HCT116 (cell line): ENCODE measurements at regions not wholly inside any gene's neighbourhood (a gene's known extent, or its start where the extent isn't known, plus 50 kb on each side); places are given as distances from the start of the nearest gene placed in this dataset.

Source experiments
- ATAC-seq: fragments of 200-7000 bp; cut with Tn5 transposase; 2 replicates; pipeline ENCODE4 v1.9.1; 2020; ENCODE audit warnings: mild to moderate bottlenecking, moderate library complexity
- BruUV-seq: library from RNA; stranded (reverse); fragments of 400-500 nt; replicated peaks from 2 replicates; lab custom pipeline; 2021; lab: Mats Ljungman, UMichigan
- CTCF ChIA-PET: fragments of 300-600 bp; sonication (Branson Sonifier 250); formaldehyde crosslinking; loops from one replicate; lab custom pipeline; 2021; ENCODE audit warnings: antibody characterized with exemption; lab: Charles Lee
- POLR2A ChIA-PET: fragments of 300-600, 350-600 bp; sonication (Branson Sonifier 250); formaldehyde crosslinking; loops from one replicate; lab custom pipeline; 2021; ENCODE audit warnings: antibody characterized with exemption; lab: Charles Lee
- RAD21 ChIA-PET, 2 experiments: fragments of 300-600 bp; sonication (Branson Sonifier 250); formaldehyde crosslinking; loops; one replicate each; lab custom pipeline; 2023; ENCODE audit warnings: low total read pairs in 2 of 2; ENCODE audit not compliant: uncharacterized antibody in 2 of 2, unreplicated experiment in 2 of 2, low non-redundant PET in 1 of 2; lab: Charles Lee
- DNase-seq: peaks from one replicate; pipeline ENCODE4 v3.0.0-alpha.2; 2010; ENCODE audit warnings: low read depth, low spot score
- H2AFZ ChIP-seq: fragments of 200-600 bp; shearing (Covaris generic), sonication (generic); 2 replicates; pipeline ENCODE4 v1.6.1; 2017; ENCODE audit warnings: low read depth, mixed run types, mixed read lengths, antibody characterized with exemption, low read length; ENCODE audit not compliant: poor library complexity, severe bottlenecking
- H3K27ac ChIP-seq: 2 replicates; pipeline ENCODE4 v1.5.1; 2012; ENCODE audit warnings: low read depth, low read length
- H3K27me3 ChIP-seq: fragments of 200-600 bp; sonication (generic); 2 replicates; pipeline ENCODE4 v1.6.1; 2016; ENCODE audit warnings: mixed run types, low read length, mixed read lengths; ENCODE audit not compliant: insufficient read depth
- H3K36me3 ChIP-seq, 2 experiments: fragments of 200-500 bp in 1 of 2; fragments of 200-600 bp in 1 of 2; sonication (Bioruptor generic) in 1 of 2; sonication (generic) in 1 of 2; 2 replicates each; pipeline versions ENCODE4 v1.5.1 to v1.6.1; 2014 to 2016; ENCODE audit warnings: low read length in 2 of 2, inconsistent platforms in 1 of 2, mixed read lengths in 1 of 2, mixed run types in 1 of 2; ENCODE audit not compliant: insufficient read depth in 2 of 2, control insufficient read depth in 1 of 2
- H3K4me1 ChIP-seq, 2 experiments: fragments of 200-600 bp in 1 of 2; sonication (generic) in 1 of 2; 2 replicates each; pipeline versions ENCODE4 v1.5.1 to v1.6.1; 2012 to 2017; ENCODE audit warnings: low read length in 2 of 2, inconsistent platforms in 1 of 2, mild to moderate bottlenecking in 1 of 2, mixed read lengths in 1 of 2, mixed run types in 1 of 2, moderate library complexity in 1 of 2; ENCODE audit not compliant: insufficient read depth in 2 of 2, control insufficient read depth in 1 of 2
- H3K4me2 ChIP-seq: fragments of 200-600 bp; sonication (generic); 2 replicates; pipeline ENCODE4 v1.6.1; 2017; ENCODE audit warnings: mixed run types, low read length, mixed read lengths
- H3K4me3 ChIP-seq, 2 experiments: fragments of 200-600 bp in 1 of 2; sonication (generic) in 1 of 2; replicated peaks in 1 of 2; 2 replicates each; pipeline ENCODE4 v1.5.1; 2011 to 2016; ENCODE audit warnings: low read length in 2 of 2, control low read depth in 1 of 2, low read depth in 1 of 2, mild to moderate bottlenecking in 1 of 2, mixed read lengths in 1 of 2, mixed run types in 1 of 2
- H3K79me2 ChIP-seq: fragments of 200-600 bp; sonication (generic); 2 replicates; pipeline ENCODE4 v1.6.1; 2017; ENCODE audit warnings: mild to moderate bottlenecking, mixed run types, low read length, moderate library complexity, mixed read lengths; ENCODE audit not compliant: insufficient read depth
- H3K9ac ChIP-seq: fragments of 200-600 bp; sonication (generic); 2 replicates; pipeline ENCODE4 v1.6.1; 2016; ENCODE audit warnings: low read length, mixed read lengths
- H3K9me2 ChIP-seq: fragments of 200-600 bp; sonication (generic), shearing (Covaris generic); 2 replicates; pipeline ENCODE4 v1.6.1; 2017; ENCODE audit warnings: mixed run types, mild to moderate bottlenecking, moderate library complexity; ENCODE audit not compliant: insufficient read depth
- H3K9me3 ChIP-seq, 2 experiments: fragments of 200-500 bp in 1 of 2; fragments of 200-600 bp in 1 of 2; sonication (Bioruptor generic) in 1 of 2; sonication (generic) in 1 of 2; 2 replicates each; pipeline ENCODE4 v1.6.1; 2014 to 2017; ENCODE audit warnings: low read length in 2 of 2, mixed read lengths in 2 of 2, inconsistent platforms in 1 of 2, low read depth in 1 of 2, mild to moderate bottlenecking in 1 of 2, mixed run types in 1 of 2, moderate library complexity in 1 of 2; ENCODE audit not compliant: control insufficient read depth in 1 of 2, insufficient read depth in 1 of 2
- H4K20me1 ChIP-seq: fragments of 200-600 bp; sonication (generic), shearing (Covaris generic); 2 replicates; pipeline ENCODE4 v1.6.1; 2017; ENCODE audit warnings: mixed run types, mild to moderate bottlenecking, moderate library complexity; ENCODE audit not compliant: insufficient read depth
- CBX3 ChIP-seq: IDR thresholded peaks from 2 replicates; pipeline ENCODE4 v1.6.1; 2012; ENCODE audit warnings: low read depth
- CEBPB ChIP-seq: IDR thresholded peaks from 2 replicates; pipeline ENCODE4 v1.6.1; 2012; ENCODE audit warnings: low read depth
- EGR1 ChIP-seq: IDR thresholded peaks from 2 replicates; pipeline ENCODE4 v1.6.1; 2012; ENCODE audit warnings: low read depth
- ELF1 ChIP-seq: IDR thresholded peaks from 2 replicates; pipeline ENCODE4 v1.6.1; 2012; ENCODE audit warnings: low read depth, borderline replicate concordance
- EZH2 ChIP-seq: fragments of 200-600 bp; sonication (generic); IDR thresholded peaks from 2 replicates; pipeline ENCODE4 v1.6.1; 2017; ENCODE audit warnings: antibody characterized with exemption, mixed run types
- EZH2phosphoT487 ChIP-seq: fragments of 200-600 bp; IDR thresholded peaks from 2 replicates; pipeline ENCODE4 v1.6.1; 2018; ENCODE audit warnings: antibody characterized with exemption, borderline replicate concordance
- FOSL1 ChIP-seq: IDR thresholded peaks from 2 replicates; pipeline ENCODE4 v1.6.1; 2012; ENCODE audit warnings: low read depth
- RAD21 ChIP-seq: IDR thresholded peaks from 2 replicates; pipeline ENCODE4 v1.6.1; 2012; ENCODE audit warnings: low read depth, mild to moderate bottlenecking
- SIN3A ChIP-seq: IDR thresholded peaks from 2 replicates; pipeline ENCODE4 v1.6.1; 2012; ENCODE audit warnings: low read depth
- SP1 ChIP-seq: IDR thresholded peaks from 2 replicates; pipeline ENCODE4 v1.6.1; 2012; ENCODE audit warnings: low read depth
- TCF7L2 ChIP-seq: IDR thresholded peaks from 2 replicates; pipeline ENCODE4 v1.7.0; 2011; ENCODE audit warnings: borderline replicate concordance, inconsistent platforms; ENCODE audit not compliant: insufficient read depth, insufficient read length; ENCODE audit errors: extremely low read depth
- ZNF274 ChIP-seq: fragments of 200-500 bp; sonication (Bioruptor generic); IDR thresholded peaks from 2 replicates; pipeline ENCODE4 v1.6.1; 2014; ENCODE audit warnings: mild to moderate bottlenecking, low read depth, low read length, inconsistent platforms
- intact Hi-C: fragments of 100-400 bp; cut with micrococcal nuclease; formaldehyde crosslinking; loops from 2 replicates; pipeline ENCODE4 v1.10.0; 2022
- TF ChIP-seq, protein P1 (sequence below): IDR thresholded peaks from 2 replicates; pipeline ENCODE4 v1.6.1; 2012
- TF ChIP-seq, protein P2 (sequence below): IDR thresholded peaks from 2 replicates; pipeline ENCODE4 v1.6.1; 2012; ENCODE audit warnings: low read depth
- TF ChIP-seq, protein P3 (sequence below): IDR thresholded peaks from 2 replicates; pipeline ENCODE4 v1.6.1; 2011; ENCODE audit warnings: mild to moderate bottlenecking, low read length, moderate library complexity; ENCODE audit not compliant: insufficient replicate concordance; ENCODE audit errors: extremely low read depth
- TF ChIP-seq, protein P4 (sequence below): IDR thresholded peaks from 2 replicates; pipeline ENCODE4 v1.6.1; 2012

DNA sequence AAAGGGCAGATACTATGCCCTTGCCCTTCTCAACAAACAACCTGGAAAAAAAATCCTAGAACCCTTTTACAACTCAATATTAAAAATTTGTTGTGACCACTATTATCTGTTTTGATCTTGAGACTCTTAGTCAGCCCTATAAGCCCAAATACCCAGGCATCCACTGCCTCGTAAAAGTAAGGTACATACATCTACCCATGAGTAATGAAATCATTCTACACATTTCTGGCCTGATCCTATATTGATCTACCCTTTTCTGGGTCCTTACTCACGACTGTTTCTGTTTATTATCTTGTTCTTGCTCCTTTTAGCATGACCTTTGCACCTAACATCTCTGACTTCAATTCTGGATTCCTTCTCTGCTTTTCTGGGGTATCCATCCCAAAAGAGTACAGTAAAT lies 56.8 kb downstream of the SCG2 start:
- TF ChIP-seq TCF7L2 (no peak), ELF1 (no peak), CBX3 (no peak), FOSL1 (no peak), EZH2phosphoT487 (no peak)
- Histone ChIP-seq H3K36me3 (peaks cover 0 to 23% of the 10 kb centered on the region in 2 experiments; a peak in 2 of 4 replicates), H3K9ac (no peak overlapping the region), H3K9me3 (no peaks in the 10 kb centered on the region), H3K9me2 (no peaks in the 10 kb centered on the region), H3K79me2 (peaks cover 40% of the 10 kb centered on the region), H3K4me1 (peaks cover 50 to 53% of the 10 kb centered on the region in 2 experiments), H2AFZ (no peak overlapping the region), H3K27me3 (no peaks in the 10 kb centered on the region), H3K4me2 (peak overlapping the region; percentile 10), H3K4me3 (no peak overlapping the region), H4K20me1 (no peaks in the 10 kb centered on the region), H3K27ac (peak overlapping the region; percentile 98)
- ATAC-seq (no peak), DNase-seq (no peak)
- POLR2A ChIA-PET, result no interaction called here
- CTCF ChIA-PET, result no interaction called here
- intact Hi-C loops, result loop anchor here (5.0 kb wide), 1 partner anchor 83 kb away; no protein-coding TSS in a partner anchor
- RAD21 ChIA-PET, result no interaction called here
- no TSS peak for BruUV-seq

DNA sequence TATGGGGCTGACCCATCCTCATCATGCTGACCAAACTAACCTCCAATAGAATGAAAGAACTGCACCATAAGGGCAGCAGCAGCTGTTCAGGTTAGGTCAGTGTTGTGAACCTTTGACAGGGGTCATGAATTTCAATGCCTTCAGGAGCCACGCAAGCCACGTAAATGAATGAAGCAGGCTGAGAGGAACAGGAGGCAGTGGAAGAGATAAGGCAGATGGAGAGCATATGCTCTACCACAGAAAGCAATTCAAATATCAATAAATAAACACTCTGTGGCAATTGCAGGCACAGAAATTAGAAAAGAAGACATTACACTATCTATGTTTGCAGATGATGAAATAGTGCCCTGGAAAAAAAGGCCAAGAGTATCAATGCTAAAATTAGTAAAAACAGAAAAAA lies 56.3 kb downstream of the SCG2 start:
- no peak overlapping the region for H2AFZ ChIP-seq
- peaks cover 0 to 23% of the 10 kb centered on the region in 2 experiments; a peak in 2 of 4 replicates for H3K36me3 ChIP-seq
- RAD21 ChIA-PET, result no interaction called here
- TF ChIP-seq SP1 (no peak), EGR1 (no peak), CEBPB (no peak), SIN3A (no peak), EZH2 (no peak), EZH2phosphoT487 (no peak), ZNF274 (no peak), RAD21 (no peak), CBX3 (no peak)
- TF ChIP-seq, protein P1, sequence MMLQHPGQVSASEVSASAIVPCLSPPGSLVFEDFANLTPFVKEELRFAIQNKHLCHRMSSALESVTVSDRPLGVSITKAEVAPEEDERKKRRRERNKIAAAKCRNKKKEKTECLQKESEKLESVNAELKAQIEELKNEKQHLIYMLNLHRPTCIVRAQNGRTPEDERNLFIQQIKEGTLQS, result no peak
- TF ChIP-seq, protein P2, sequence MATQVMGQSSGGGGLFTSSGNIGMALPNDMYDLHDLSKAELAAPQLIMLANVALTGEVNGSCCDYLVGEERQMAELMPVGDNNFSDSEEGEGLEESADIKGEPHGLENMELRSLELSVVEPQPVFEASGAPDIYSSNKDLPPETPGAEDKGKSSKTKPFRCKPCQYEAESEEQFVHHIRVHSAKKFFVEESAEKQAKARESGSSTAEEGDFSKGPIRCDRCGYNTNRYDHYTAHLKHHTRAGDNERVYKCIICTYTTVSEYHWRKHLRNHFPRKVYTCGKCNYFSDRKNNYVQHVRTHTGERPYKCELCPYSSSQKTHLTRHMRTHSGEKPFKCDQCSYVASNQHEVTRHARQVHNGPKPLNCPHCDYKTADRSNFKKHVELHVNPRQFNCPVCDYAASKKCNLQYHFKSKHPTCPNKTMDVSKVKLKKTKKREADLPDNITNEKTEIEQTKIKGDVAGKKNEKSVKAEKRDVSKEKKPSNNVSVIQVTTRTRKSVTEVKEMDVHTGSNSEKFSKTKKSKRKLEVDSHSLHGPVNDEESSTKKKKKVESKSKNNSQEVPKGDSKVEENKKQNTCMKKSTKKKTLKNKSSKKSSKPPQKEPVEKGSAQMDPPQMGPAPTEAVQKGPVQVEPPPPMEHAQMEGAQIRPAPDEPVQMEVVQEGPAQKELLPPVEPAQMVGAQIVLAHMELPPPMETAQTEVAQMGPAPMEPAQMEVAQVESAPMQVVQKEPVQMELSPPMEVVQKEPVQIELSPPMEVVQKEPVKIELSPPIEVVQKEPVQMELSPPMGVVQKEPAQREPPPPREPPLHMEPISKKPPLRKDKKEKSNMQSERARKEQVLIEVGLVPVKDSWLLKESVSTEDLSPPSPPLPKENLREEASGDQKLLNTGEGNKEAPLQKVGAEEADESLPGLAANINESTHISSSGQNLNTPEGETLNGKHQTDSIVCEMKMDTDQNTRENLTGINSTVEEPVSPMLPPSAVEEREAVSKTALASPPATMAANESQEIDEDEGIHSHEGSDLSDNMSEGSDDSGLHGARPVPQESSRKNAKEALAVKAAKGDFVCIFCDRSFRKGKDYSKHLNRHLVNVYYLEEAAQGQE, result no peak
- TF ChIP-seq, protein P3, sequence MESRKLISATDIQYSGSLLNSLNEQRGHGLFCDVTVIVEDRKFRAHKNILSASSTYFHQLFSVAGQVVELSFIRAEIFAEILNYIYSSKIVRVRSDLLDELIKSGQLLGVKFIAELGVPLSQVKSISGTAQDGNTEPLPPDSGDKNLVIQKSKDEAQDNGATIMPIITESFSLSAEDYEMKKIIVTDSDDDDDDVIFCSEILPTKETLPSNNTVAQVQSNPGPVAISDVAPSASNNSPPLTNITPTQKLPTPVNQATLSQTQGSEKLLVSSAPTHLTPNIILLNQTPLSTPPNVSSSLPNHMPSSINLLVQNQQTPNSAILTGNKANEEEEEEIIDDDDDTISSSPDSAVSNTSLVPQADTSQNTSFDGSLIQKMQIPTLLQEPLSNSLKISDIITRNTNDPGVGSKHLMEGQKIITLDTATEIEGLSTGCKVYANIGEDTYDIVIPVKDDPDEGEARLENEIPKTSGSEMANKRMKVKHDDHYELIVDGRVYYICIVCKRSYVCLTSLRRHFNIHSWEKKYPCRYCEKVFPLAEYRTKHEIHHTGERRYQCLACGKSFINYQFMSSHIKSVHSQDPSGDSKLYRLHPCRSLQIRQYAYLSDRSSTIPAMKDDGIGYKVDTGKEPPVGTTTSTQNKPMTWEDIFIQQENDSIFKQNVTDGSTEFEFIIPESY, result no peak
- TF ChIP-seq, protein P4, sequence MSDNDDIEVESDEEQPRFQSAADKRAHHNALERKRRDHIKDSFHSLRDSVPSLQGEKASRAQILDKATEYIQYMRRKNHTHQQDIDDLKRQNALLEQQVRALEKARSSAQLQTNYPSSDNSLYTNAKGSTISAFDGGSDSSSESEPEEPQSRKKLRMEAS, result no peak

More for the DNA sequence above, 56.3 kb downstream of the SCG2 start:
- H3K9me2 ChIP-seq, result no peaks in the 10 kb centered on the region
- intact Hi-C loops, result loop anchor here (5.0 kb wide), 1 partner anchor 84 kb away; no protein-coding TSS in a partner anchor
- DNase-seq (no peak), ATAC-seq (no peak)
- CTCF ChIA-PET, result no interaction called here
- H3K9ac ChIP-seq, result peak overlapping the region; percentile 14
- H3K27me3 ChIP-seq, result no peaks in the 10 kb centered on the region
- H3K9me3 ChIP-seq, result no peaks in the 10 kb centered on the region
- peaks cover 40% of the 10 kb centered on the region for H3K79me2 ChIP-seq
- peak overlapping the region; percentile 10 for H3K4me2 ChIP-seq
- H3K4me3 ChIP-seq, result no peak overlapping the region
- H4K20me1 ChIP-seq, result no peaks in the 10 kb centered on the region
- H3K4me1 ChIP-seq, result peaks cover 51 to 57% of the 10 kb centered on the region in 2 experiments
- peak overlapping the region; percentile 98 for H3K27ac ChIP-seq
- no TSS peak for BruUV-seq
- POLR2A ChIA-PET, result no interaction called here
